CD14-positive monocyte (primary cell): ENCODE measurements at regions not wholly inside any gene's neighbourhood (a gene's known extent, or its start where the extent isn't known, plus 50 kb on each side); places are given as distances from the start of the nearest gene placed in this dataset.

ENCODE experiments used
- DNase-seq, 3 donors: peaks; one replicate each; pipeline ENCODE4 v3.0.0-alpha.2; 2011 to 2022
- H2AFZ ChIP-seq: 2 replicates; pipeline ENCODE4 v1.6.0; 2012; ENCODE audit warnings: mild to moderate bottlenecking, low read depth, low read length, inconsistent platforms; ENCODE audit not compliant: insufficient read depth, poor library complexity, severe bottlenecking
- H3K27ac ChIP-seq, 2 donors: 1 replicate in 1 of 2; 2 replicates in 1 of 2; pipeline ENCODE4 v1.5.1; 2012 to 2013; ENCODE audit warnings: low read length in 2 of 2, control low read depth in 1 of 2, inconsistent platforms in 1 of 2, low read depth in 1 of 2, mild to moderate bottlenecking in 1 of 2
- H3K27me3 ChIP-seq, 2 donors: one replicate each; pipeline versions ENCODE4 v1.6.0 to v1.6.1; 2011 to 2013; ENCODE audit warnings: low read length in 2 of 2; ENCODE audit not compliant: control insufficient read depth in 2 of 2, insufficient read depth in 2 of 2
- H3K36me3 ChIP-seq, 2 donors: replicated peaks in 1 of 2; 1 replicate in 1 of 2; 2 replicates in 1 of 2; pipeline versions ENCODE4 v1.5.1 to v1.6.1; 2012 to 2013; ENCODE audit warnings: low read length in 2 of 2, control low read depth in 1 of 2, inconsistent platforms in 1 of 2, mild to moderate bottlenecking in 1 of 2; ENCODE audit not compliant: insufficient read depth in 2 of 2, control insufficient read depth in 1 of 2
- H3K4me1 ChIP-seq, 2 donors: 1 replicate in 1 of 2; 2 replicates in 1 of 2; pipeline versions ENCODE4 v1.5.1 to v1.6.1; 2012 to 2013; ENCODE audit warnings: low read length in 2 of 2, control low read depth in 1 of 2, inconsistent platforms in 1 of 2, mild to moderate bottlenecking in 1 of 2, moderate library complexity in 1 of 2; ENCODE audit not compliant: insufficient read depth in 2 of 2, control insufficient read depth in 1 of 2
- H3K4me2 ChIP-seq: replicated peaks from 2 replicates; pipeline ENCODE3; 2012; ENCODE audit warnings: low read length, moderate library complexity, mild to moderate bottlenecking; ENCODE audit not compliant: poor library complexity, severe bottlenecking; ENCODE audit errors: extremely low read depth
- H3K4me3 ChIP-seq, 3 experiments: fragments of 200-600 bp in 1 of 3; sonication (generic) in 1 of 3; replicated peaks in 1 of 3; 1 replicate in 2 of 3; 2 replicates in 1 of 3; pipeline ENCODE4 v1.5.1; 2011 to 2013; ENCODE audit warnings: low read length in 3 of 3, mild to moderate bottlenecking in 3 of 3, control low read depth in 2 of 3, low read depth in 2 of 3, inconsistent platforms in 1 of 3, moderate library complexity in 1 of 3
- H3K79me2 ChIP-seq: 2 replicates; pipeline ENCODE4 v1.6.0; 2012; ENCODE audit warnings: mild to moderate bottlenecking, control low read depth, inconsistent platforms, low read length, moderate library complexity; ENCODE audit not compliant: insufficient read depth
- H3K9ac ChIP-seq: 2 replicates; pipeline ENCODE4 v1.6.0; 2017; ENCODE audit warnings: low read length, mild to moderate bottlenecking; ENCODE audit not compliant: insufficient read depth, poor library complexity, severe bottlenecking
- H3K9me3 ChIP-seq, 2 donors: replicated peaks in 1 of 2; 1 replicate in 1 of 2; 2 replicates in 1 of 2; pipeline versions ENCODE4 v1.5.1 to v1.6.1; 2012 to 2013; ENCODE audit warnings: low read length in 2 of 2, control low read depth in 1 of 2; ENCODE audit not compliant: control insufficient read depth in 1 of 2, insufficient read depth in 1 of 2
- H4K20me1 ChIP-seq: 2 replicates; pipeline ENCODE4 v1.6.0; 2012; ENCODE audit warnings: mild to moderate bottlenecking, low read length, control low read depth, moderate library complexity; ENCODE audit not compliant: insufficient read depth
- H3K27ac Mint-ChIP-seq, 7 donors: one replicate each; pipeline ENCODE4 v1.8.0; 2020; ENCODE audit warnings: mild to moderate bottlenecking in 7 of 7, mixed read lengths in 7 of 7, moderate library complexity in 6 of 7, inconsistent platforms in 2 of 7
- H3K27me3 Mint-ChIP-seq, 3 donors: one replicate each; pipeline ENCODE4 v1.8.0; 2021 to 2022; ENCODE audit warnings: low read depth in 3 of 3, mild to moderate bottlenecking in 3 of 3, mixed read lengths in 3 of 3, moderate library complexity in 3 of 3, inconsistent platforms in 1 of 3
- H3K36me3 Mint-ChIP-seq, 2 donors: one replicate each; pipeline ENCODE4 v1.8.0; 2020; ENCODE audit warnings: mixed read lengths in 2 of 2, inconsistent platforms in 1 of 2, mild to moderate bottlenecking in 1 of 2
- H3K4me1 Mint-ChIP-seq: one replicate; pipeline ENCODE4 v1.8.0; 2020; ENCODE audit warnings: mild to moderate bottlenecking, mixed read lengths
- H3K4me3 Mint-ChIP-seq, 2 donors: one replicate each; pipeline ENCODE4 v1.8.0; 2020; ENCODE audit warnings: mild to moderate bottlenecking in 2 of 2, mixed read lengths in 2 of 2, moderate library complexity in 1 of 2
- H3K9me3 Mint-ChIP-seq, 7 donors: one replicate each; pipeline ENCODE4 v1.8.0; 2020 to 2022; ENCODE audit warnings: mixed read lengths in 7 of 7, mild to moderate bottlenecking in 6 of 7, moderate library complexity in 6 of 7, inconsistent platforms in 2 of 7
- CTCF ChIP-seq: fragments of 200-600 bp; IDR thresholded peaks from one replicate; pipeline ENCODE4 v1.8.0; 2022; ENCODE audit warnings: antibody characterized with exemption, mild to moderate bottlenecking
- WGBS: methylation state at CpG from one replicate; pipeline ENCODE4 v1.1.5; 2013; ENCODE audit warnings: missing lambda C conversion rate; ENCODE audit not compliant: insufficient coverage; 5-methylcytosine and 5-hydroxymethylcytosine counted together
- intact Hi-C, 2 donors: fragments of 100-400 bp; cut with micrococcal nuclease; formaldehyde crosslinking; loops; one replicate each; pipeline versions ENCODE4 v1.15.0 to v1.15.1; 2023

- peaks cover 6% of the 10 kb centered on the region for H3K4me1 Mint-ChIP-seq
- H3K79me2 ChIP-seq: no peaks in the 10 kb centered on the region
- no peaks in the 10 kb centered on the region for H4K20me1 ChIP-seq
- H3K9me3 Mint-ChIP-seq: peaks cover 0 to 2% (median 0%) of the 10 kb centered on the region in 7 donors
- no peak for TF ChIP-seq CTCF
- no CpG with 5 or more reads among the region's 2 CpGs for WGBS
- H3K4me1 ChIP-seq: peaks cover 3 to 5% of the 10 kb centered on the region in 2 donors
- H3K4me3 Mint-ChIP-seq: no peak overlapping the region
- H2AFZ ChIP-seq: no peak overlapping the region
- peaks cover 0 to 3% of the 10 kb centered on the region in 2 donors for H3K27me3 ChIP-seq
- no peaks in the 10 kb centered on the region for H3K9me3 ChIP-seq
- H3K27me3 Mint-ChIP-seq: peaks cover 2 to 7% (median 3%) of the 10 kb centered on the region in 3 donors
- no peaks in the 10 kb centered on the region for H3K36me3 Mint-ChIP-seq
- H3K4me3 ChIP-seq: no peak overlapping the region
- no peak overlapping the region for H3K9ac ChIP-seq
- H3K27ac ChIP-seq: no peak overlapping the region
- no peak for DNase-seq
- H3K36me3 ChIP-seq: no peaks in the 10 kb centered on the region
- no peak overlapping the region for H3K4me2 ChIP-seq
- intact Hi-C loops: no loop called here
- H3K27ac Mint-ChIP-seq: no peak overlapping the region
These were observed 399.7 kb downstream of the REEP3 start for GRCh38 chr10:63920926-63921325.

- H3K36me3 Mint-ChIP-seq: no peaks in the 10 kb centered on the region
- H4K20me1 ChIP-seq: no peaks in the 10 kb centered on the region
- no peak overlapping the region for H3K4me2 ChIP-seq
- H3K9me3 Mint-ChIP-seq: peaks cover 0 to 2% (median 0%) of the 10 kb centered on the region in 7 donors
- H3K4me3 ChIP-seq: no peak overlapping the region
- peaks cover 2 to 11% (median 3%) of the 10 kb centered on the region in 3 donors for H3K27me3 Mint-ChIP-seq
- H3K36me3 ChIP-seq: no peaks in the 10 kb centered on the region
- H3K27ac Mint-ChIP-seq: no peak overlapping the region
- H3K4me3 Mint-ChIP-seq: no peak overlapping the region
- intact Hi-C loops: no loop called here
- no peak overlapping the region for H3K9ac ChIP-seq
- TF ChIP-seq CTCF: no peak
- no peaks in the 10 kb centered on the region for H3K9me3 ChIP-seq
- H3K4me1 Mint-ChIP-seq: peaks cover 6% of the 10 kb centered on the region
- H3K4me1 ChIP-seq: peaks cover 3 to 5% of the 10 kb centered on the region in 2 donors
- H3K27me3 ChIP-seq: peaks cover 0 to 3% of the 10 kb centered on the region in 2 donors
- no peak overlapping the region for H2AFZ ChIP-seq
- H3K79me2 ChIP-seq: no peaks in the 10 kb centered on the region
- H3K27ac ChIP-seq: no peak overlapping the region
- DNase-seq: no peak
- WGBS: 93% methylated on average over 2 of the region's 4 CpGs
These were observed 400.8 kb downstream of the REEP3 start for GRCh38 chr10:63921908-63922467.
